ENCODE measurements at regions not wholly inside any gene's neighbourhood (a gene's known extent, or its start where the extent isn't known, plus 50 kb on each side); places are given as distances from the start of the nearest gene placed in this dataset.

GRCh38 chr14:22381408-22381760 is 207.6 kb downstream of the DAD1 start:
- H3K4me1 ChIP-seq (replicated peaks; ENCODE audit: insufficient read depth) = no peaks in the 10 kb centered on the region
- BruUV-seq (replicated peaks) = no TSS peak

GRCh38 chr14:22380571-22381407 is 208.2 kb downstream of the DAD1 start:
- intact Hi-C loops (cut with micrococcal nuclease; ENCODE audit: unreplicated experiment) = loop anchor here (5.0 kb wide), 1 partner anchor 258 kb away; no protein-coding TSS in a partner anchor
- no peak for DNase-seq
- H3F3A ChIP-seq (ENCODE audit: insufficient read depth, low read depth) = no peaks in the 10 kb centered on the region
- H4K20me1 ChIP-seq (ENCODE audit: insufficient read depth) = no peaks in the 10 kb centered on the region
- no peak overlapping the region for H3K4me3 ChIP-seq
- H3K4me1 ChIP-seq (replicated peaks; ENCODE audit: insufficient read depth) = no peaks in the 10 kb centered on the region
- H3K27me3 ChIP-seq (ENCODE audit: insufficient read depth, low read depth) = no peaks in the 10 kb centered on the region
- TF ChIP-seq EZH2 (IDR thresholded peaks at IDR 0.05; ENCODE audit: low read depth) (no peak), CTCF (conservative IDR thresholded peaks at IDR 0.05) (no peak)
- ChIA-PET POLR2A (ENCODE audit: unreplicated experiment) (no interaction called here), CTCF (interaction anchor here (0.6 to 1.2 kb wide), 3 partner anchors 9 to 362 kb away, joined by 3 to 4 read pairs (median 3); no protein-coding TSS in a partner anchor)
- H3K4me2 ChIP-seq = no peak overlapping the region
- no peaks in the 10 kb centered on the region for H3K36me3 ChIP-seq (ENCODE audit: low read depth)
- no peaks in the 10 kb centered on the region for H3K9me2 ChIP-seq (ENCODE audit: insufficient read depth)
- no TSS peak for BruUV-seq (replicated peaks)
- no peak overlapping the region for H3K27ac ChIP-seq
- no peaks in the 10 kb centered on the region for H3K79me2 ChIP-seq (ENCODE audit: low read depth)
- H3K9me3 ChIP-seq (ENCODE audit: insufficient read depth, low read depth) = no peaks in the 10 kb centered on the region
- H2AFZ ChIP-seq = no peak overlapping the region

More at GRCh38 chr14:22381408-22381760, 207.6 kb downstream of the DAD1 start:
- H3K9me2 ChIP-seq (ENCODE audit: insufficient read depth) = no peaks in the 10 kb centered on the region
- H3K4me3 ChIP-seq = no peak overlapping the region
- H3K4me2 ChIP-seq = no peak overlapping the region
- TF ChIP-seq EZH2 (IDR thresholded peaks at IDR 0.05; ENCODE audit: low read depth) = no peak
- no peak for TF ChIP-seq CTCF (conservative IDR thresholded peaks at IDR 0.05)
- no peak for DNase-seq
- H3K36me3 ChIP-seq (ENCODE audit: low read depth) = no peaks in the 10 kb centered on the region
- ChIA-PET POLR2A (ENCODE audit: unreplicated experiment) (no interaction called here), CTCF (interaction anchor here (1.0 kb wide), 1 partner anchor 259 kb away, joined by 3 read pairs; no protein-coding TSS in a partner anchor)
- H3F3A ChIP-seq (ENCODE audit: insufficient read depth, low read depth) = no peaks in the 10 kb centered on the region
- intact Hi-C loops (cut with micrococcal nuclease; ENCODE audit: unreplicated experiment) = loop anchor here (5.0 kb wide), 1 partner anchor 259 kb away; no protein-coding TSS in a partner anchor
- H3K9me3 ChIP-seq (ENCODE audit: insufficient read depth, low read depth) = no peaks in the 10 kb centered on the region
- H3K27me3 ChIP-seq (ENCODE audit: insufficient read depth, low read depth) = no peaks in the 10 kb centered on the region
- H3K79me2 ChIP-seq (ENCODE audit: low read depth) = no peaks in the 10 kb centered on the region
- no peak overlapping the region for H2AFZ ChIP-seq
- H3K27ac ChIP-seq = no peak overlapping the region
- no peaks in the 10 kb centered on the region for H4K20me1 ChIP-seq (ENCODE audit: insufficient read depth)

- Histone ChIP-seq H2AFZ (no peak overlapping the region), H4K20me1 (ENCODE audit: insufficient read depth) (no peaks in the 10 kb centered on the region), H3K4me2 (no peak overlapping the region), H3K4me3 (no peak overlapping the region), H3K9me2 (ENCODE audit: insufficient read depth) (no peaks in the 10 kb centered on the region), H3K27me3 (ENCODE audit: insufficient read depth, low read depth) (no peaks in the 10 kb centered on the region), H3K27ac (no peak overlapping the region), H3K4me1 (replicated peaks; ENCODE audit: insufficient read depth) (no peaks in the 10 kb centered on the region), H3K79me2 (ENCODE audit: low read depth) (no peaks in the 10 kb centered on the region), H3K9me3 (ENCODE audit: insufficient read depth, low read depth) (no peaks in the 10 kb centered on the region), H3K36me3 (ENCODE audit: low read depth) (no peaks in the 10 kb centered on the region), H3F3A (ENCODE audit: insufficient read depth, low read depth) (no peaks in the 10 kb centered on the region)
- ChIA-PET CTCF (interaction anchor here (1.1 to 1.2 kb wide), 2 partner anchors 10 to 59 kb away, joined by 3 to 4 read pairs; no protein-coding TSS in a partner anchor), POLR2A (ENCODE audit: unreplicated experiment) (no interaction called here)
- intact Hi-C loops (cut with micrococcal nuclease; ENCODE audit: unreplicated experiment) = loop anchor here (5.0 kb wide), 1 partner anchor 257 kb away; no protein-coding TSS in a partner anchor
- no peak for DNase-seq
- TF ChIP-seq EZH2 (IDR thresholded peaks at IDR 0.05; ENCODE audit: low read depth) (no peak), CTCF (conservative IDR thresholded peaks at IDR 0.05) (no peak)
- no TSS peak for BruUV-seq (replicated peaks)
Observed at GRCh38 chr14:22379727-22380126, 209.3 kb downstream of the DAD1 start.

Measured in PC-9 (cell line).